GM10248 (cell line): ENCODE measurements at regions not wholly inside any gene's neighbourhood (a gene's known extent, or its start where the extent isn't known, plus 50 kb on each side); places are given as distances from the start of the nearest gene placed in this dataset.

Experiments used
- CTCF ChIA-PET: fragments of 300-600 bp; sonication (Branson Sonifier 250); formaldehyde crosslinking; extraction: SDS; loops from one replicate; lab custom pipeline; 2021; ENCODE audit warnings: antibody characterized with exemption; lab: Yijun Ruan, JAX
- POLR2A ChIA-PET: fragments of 350-650 bp; sonication (Branson Sonifier 250); formaldehyde crosslinking; extraction: SDS; loops from one replicate; lab custom pipeline; 2020; ENCODE audit warnings: antibody characterized with exemption; lab: Yijun Ruan, JAX
- DNase-seq: peaks from one replicate; pipeline ENCODE4 v3.0.0; 2012; ENCODE audit errors: extremely low spot score
- CTCF ChIP-seq: IDR thresholded peaks from 2 replicates; pipeline ENCODE4 v1.5.1; 2012; ENCODE audit warnings: mild to moderate bottlenecking, low read depth; ENCODE audit errors: extremely low read depth, missing control alignments, control extremely low read depth

GRCh38 chr22:47608421-47608820 lies 846.0 kb downstream of the TBC1D22A start:
- POLR2A ChIA-PET: no interaction called here
- DNase-seq: no peak
- TF ChIP-seq CTCF: no peak
- CTCF ChIA-PET: interaction anchor here (0.6 to 1.0 kb wide), 2 partner anchors 21 to 1611 kb away, joined by 3 read pairs; no protein-coding TSS in a partner anchor

DNA sequence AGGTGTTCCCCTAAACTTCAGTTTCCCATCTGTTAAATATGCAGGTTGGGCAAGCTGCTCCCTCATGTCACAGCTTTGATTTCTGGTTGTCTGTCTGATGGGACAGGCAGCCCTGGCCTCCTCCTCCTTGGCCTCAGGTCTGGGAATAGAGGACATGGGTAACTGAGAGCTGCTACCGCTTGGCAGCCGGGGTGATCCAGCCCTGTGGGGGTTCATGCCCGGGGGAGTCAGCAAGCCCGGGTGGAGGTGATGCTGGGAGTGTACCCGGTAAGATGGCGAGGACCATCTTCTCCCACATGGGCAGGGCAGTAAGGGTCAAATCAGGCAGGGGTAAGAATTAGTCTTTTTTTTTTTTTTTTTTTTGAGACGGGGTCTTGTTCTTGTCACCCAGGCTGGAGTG lies 845.0 kb downstream of the TBC1D22A start:
- DNase-seq: no peak
- no peak for TF ChIP-seq CTCF
- POLR2A ChIA-PET: no interaction called here
- CTCF ChIA-PET: no interaction called here

DNA sequence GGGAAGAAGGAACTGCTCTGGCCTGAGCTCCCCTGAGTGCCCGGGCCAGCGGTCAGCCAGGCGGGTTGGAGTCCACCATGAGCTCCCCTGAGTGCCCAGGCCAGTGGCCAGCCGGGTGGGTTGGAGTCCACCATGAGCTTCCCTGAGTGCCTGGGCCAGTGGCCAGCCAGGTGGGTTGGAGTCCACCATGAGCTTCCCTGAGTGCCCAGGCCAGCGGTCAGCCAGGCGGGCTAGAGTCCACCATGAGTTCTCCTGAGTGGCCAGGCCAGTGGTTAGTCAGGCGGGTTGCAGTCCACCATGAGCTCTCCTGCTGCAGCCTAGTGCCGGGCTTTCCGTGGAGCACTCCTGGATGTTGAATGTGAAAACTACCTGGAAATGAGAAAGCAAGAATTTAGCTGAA lies 844.0 kb downstream of the TBC1D22A start:
- ChIA-PET CTCF (no interaction called here), POLR2A (no interaction called here)
- DNase-seq: no peak
- TF ChIP-seq CTCF: no peak

DNA sequence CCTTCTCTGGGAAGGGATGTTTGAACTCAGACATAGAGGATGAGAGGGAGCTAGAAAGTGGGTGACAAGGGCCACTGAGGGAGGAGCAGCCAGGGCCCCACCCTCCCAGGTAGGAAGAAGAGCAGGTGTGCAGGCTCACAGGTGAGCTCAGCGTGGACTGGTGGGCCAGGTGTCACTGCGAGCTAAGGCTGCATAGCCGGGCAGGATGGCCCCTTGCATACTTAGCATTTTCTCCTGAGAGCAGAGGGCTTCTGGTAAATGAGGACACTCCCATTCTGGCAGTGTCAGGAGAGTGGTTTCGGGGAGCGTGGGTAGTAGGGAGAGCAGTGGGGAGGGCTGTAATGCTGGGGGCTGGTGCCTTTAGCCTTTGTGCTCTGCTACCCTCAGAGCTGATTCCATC lies 843.4 kb downstream of the TBC1D22A start:
- no peak for TF ChIP-seq CTCF
- DNase-seq: no peak
- ChIA-PET CTCF (no interaction called here), POLR2A (no interaction called here)

- no peak for DNase-seq
- TF ChIP-seq CTCF: no peak
- ChIA-PET POLR2A (no interaction called here), CTCF (no interaction called here)
Observed at GRCh38 chr22:47605441-47605840, 843.0 kb downstream of the TBC1D22A start.

- TF ChIP-seq CTCF: no peak
- ChIA-PET CTCF (interaction anchor here (1.0 kb wide), 1 partner anchor 24 kb away, joined by 3 read pairs; no protein-coding TSS in a partner anchor), POLR2A (no interaction called here)
- no peak for DNase-seq
Observed at GRCh38 chr22:47604563-47604962, 842.1 kb downstream of the TBC1D22A start.

DNA sequence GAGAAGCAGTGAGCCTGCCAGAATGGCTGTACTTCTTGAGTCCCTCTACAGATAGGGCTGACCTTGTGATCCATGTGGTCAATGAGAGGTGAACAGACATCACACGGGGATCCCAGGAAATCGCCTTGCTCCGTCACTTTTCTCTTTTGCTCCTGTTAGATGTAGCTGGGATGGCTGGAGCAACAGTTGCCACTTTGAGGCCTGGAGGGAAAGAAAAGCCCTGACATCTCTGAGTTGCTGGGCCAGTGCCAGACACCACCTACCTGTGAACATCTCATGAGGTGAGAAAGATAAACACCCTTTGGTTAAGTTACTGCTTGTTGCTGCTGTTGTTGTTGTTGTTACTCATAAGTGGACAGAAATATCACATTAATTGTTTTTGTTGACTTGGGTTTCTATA lies 840.3 kb downstream of the TBC1D22A start:
- ChIA-PET POLR2A (no interaction called here), CTCF (no interaction called here)
- TF ChIP-seq CTCF: no peak
- DNase-seq: no peak
